Cardiac muscle cell (in vitro differentiated cells and primary cell): ENCODE measurements at regions not wholly inside any gene's neighbourhood (a gene's known extent, or its start where the extent isn't known, plus 50 kb on each side); places are given as distances from the start of the nearest gene placed in this dataset.

Experiments
- DNase-seq, 2 donors: peaks; one replicate each; pipeline versions ENCODE4 v3.0.0 to v3.0.0-alpha.2; 2010 to 2017; ENCODE audit warnings: low read depth in 1 of 2, low spot score in 1 of 2
- H3K27ac ChIP-seq: fragments of 200-600 bp; sonication (generic); 2 replicates; pipeline ENCODE4 v1.5.1; 2016
- H3K27me3 ChIP-seq: fragments of 200-600 bp; sonication (generic); 2 replicates; pipeline ENCODE4 v1.6.0; 2016; ENCODE audit warnings: control low read depth
- H3K36me3 ChIP-seq: fragments of 200-600 bp; sonication (generic); 2 replicates; pipeline ENCODE4 v1.5.1; 2016; ENCODE audit warnings: control low read depth
- H3K4me1 ChIP-seq: fragments of 200-600 bp; sonication (generic); 2 replicates; pipeline ENCODE4 v1.8.1; 2017; ENCODE audit warnings: low read depth, mild to moderate bottlenecking, mixed run types
- H3K4me3 ChIP-seq: fragments of 200-600 bp; sonication (generic); 2 replicates; pipeline ENCODE4 v1.5.1; 2016; ENCODE audit warnings: mild to moderate bottlenecking
- H3K9me3 ChIP-seq: fragments of 200-600 bp; sonication (generic); 2 replicates; pipeline ENCODE4 v1.5.1; 2017; ENCODE audit warnings: low read depth, mild to moderate bottlenecking, control low read depth
- CTCF ChIP-seq: IDR thresholded peaks from 2 replicates; pipeline ENCODE4 v1.5.1; 2012; ENCODE audit warnings: low read depth, mild to moderate bottlenecking, low read length

- no peaks in the 10 kb centered on the region for H3K36me3 ChIP-seq
- no peak for TF ChIP-seq CTCF
- no peak overlapping the region for H3K27ac ChIP-seq
- H3K4me3 ChIP-seq: no peak overlapping the region
- H3K4me1 ChIP-seq: peaks cover 3% of the 10 kb centered on the region
- H3K27me3 ChIP-seq: no peaks in the 10 kb centered on the region
- DNase-seq: no peak
- H3K9me3 ChIP-seq: no peaks in the 10 kb centered on the region
Observed at GRCh38 chr1:94314222-94314858, 77.0 kb upstream of the ARHGAP29 start.

- TF ChIP-seq CTCF: no peak
- H3K36me3 ChIP-seq: no peaks in the 10 kb centered on the region
- no peak overlapping the region for H3K27ac ChIP-seq
- no peak overlapping the region for H3K4me3 ChIP-seq
- no peaks in the 10 kb centered on the region for H3K4me1 ChIP-seq
- no peaks in the 10 kb centered on the region for H3K9me3 ChIP-seq
- H3K27me3 ChIP-seq: no peaks in the 10 kb centered on the region
- DNase-seq: no peak
Observed at GRCh38 chr1:94310570-94311270, 73.3 kb upstream of the ARHGAP29 start.

- Histone ChIP-seq H3K4me3 (no peak overlapping the region), H3K4me1 (no peaks in the 10 kb centered on the region), H3K9me3 (no peaks in the 10 kb centered on the region), H3K27me3 (no peaks in the 10 kb centered on the region), H3K27ac (no peak overlapping the region), H3K36me3 (no peaks in the 10 kb centered on the region)
- TF ChIP-seq CTCF: no peak
- DNase-seq: no peak
Observed at GRCh38 chr1:94309829-94310569, 72.6 kb upstream of the ARHGAP29 start.

GRCh38 chr1:94309216-94309615, 71.8 kb upstream of the ARHGAP29 start:
- H3K9me3 ChIP-seq: no peaks in the 10 kb centered on the region
- no peak for DNase-seq
- no peak for TF ChIP-seq CTCF
- no peak overlapping the region for H3K27ac ChIP-seq
- H3K36me3 ChIP-seq: no peaks in the 10 kb centered on the region
- no peak overlapping the region for H3K4me3 ChIP-seq
- no peaks in the 10 kb centered on the region for H3K4me1 ChIP-seq
- no peaks in the 10 kb centered on the region for H3K27me3 ChIP-seq

- no peaks in the 10 kb centered on the region for H3K9me3 ChIP-seq
- no peak for DNase-seq
- H3K27me3 ChIP-seq: no peaks in the 10 kb centered on the region
- H3K27ac ChIP-seq: no peak overlapping the region
- H3K4me3 ChIP-seq: no peak overlapping the region
- H3K36me3 ChIP-seq: no peaks in the 10 kb centered on the region
- H3K4me1 ChIP-seq: no peaks in the 10 kb centered on the region
- TF ChIP-seq CTCF: no peak
Observed at GRCh38 chr1:94306521-94306920, 69.1 kb upstream of the ARHGAP29 start.
